CD4-positive, alpha-beta T cell treated with Interleukin-4 for 4 hours (primary cell): ENCODE measurements at regions not wholly inside any gene's neighbourhood (a gene's known extent, or its start where the extent isn't known, plus 50 kb on each side); places are given as distances from the start of the nearest gene placed in this dataset.
"Not testable (repeated sequence)": the region's sequence is repeated elsewhere in the genome, so short reads cannot be mapped to it uniquely, and the experiment has no call there.

Experiments used
- DNase-seq: peaks from one replicate; pipeline ENCODE4 v3.0.0-alpha.2; 2020

DNA sequence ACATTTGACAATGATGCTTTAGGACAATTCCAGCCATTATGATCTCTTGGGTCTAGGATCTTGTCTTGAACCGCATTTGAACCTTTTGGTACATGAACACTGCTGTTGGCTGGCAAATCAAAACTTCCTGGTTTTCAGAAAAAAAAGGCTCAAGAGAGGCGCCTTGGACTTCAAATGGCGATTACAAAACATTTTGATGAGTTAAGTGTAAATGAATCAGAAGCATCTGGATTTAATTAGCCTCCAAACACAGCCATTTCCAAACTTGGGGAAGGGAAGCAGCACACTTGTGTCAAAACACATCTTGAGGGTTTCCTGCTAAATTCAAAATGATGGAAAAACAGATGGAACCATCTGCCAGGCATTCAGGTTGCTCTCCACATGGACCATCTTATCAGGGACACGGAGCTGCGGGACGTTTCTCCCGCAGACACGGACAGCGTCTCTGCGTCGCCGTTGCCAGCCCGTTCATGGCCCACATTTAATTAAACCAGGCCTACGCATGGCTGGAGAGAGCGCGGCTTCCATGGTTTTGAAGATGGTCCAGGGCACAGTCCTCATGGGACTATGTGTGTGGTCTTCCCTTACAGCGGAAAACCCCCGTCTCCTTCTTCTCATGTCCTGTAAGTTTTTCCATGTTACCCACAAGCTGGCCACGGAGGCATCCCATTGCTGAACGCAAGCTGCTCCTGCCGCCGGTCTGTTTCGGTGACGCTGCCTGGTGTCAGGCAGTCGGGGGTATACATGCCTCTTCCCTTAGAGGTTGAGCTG, 55.8 kb upstream of the PTCH1 start:
- no peak for DNase-seq

DNA sequence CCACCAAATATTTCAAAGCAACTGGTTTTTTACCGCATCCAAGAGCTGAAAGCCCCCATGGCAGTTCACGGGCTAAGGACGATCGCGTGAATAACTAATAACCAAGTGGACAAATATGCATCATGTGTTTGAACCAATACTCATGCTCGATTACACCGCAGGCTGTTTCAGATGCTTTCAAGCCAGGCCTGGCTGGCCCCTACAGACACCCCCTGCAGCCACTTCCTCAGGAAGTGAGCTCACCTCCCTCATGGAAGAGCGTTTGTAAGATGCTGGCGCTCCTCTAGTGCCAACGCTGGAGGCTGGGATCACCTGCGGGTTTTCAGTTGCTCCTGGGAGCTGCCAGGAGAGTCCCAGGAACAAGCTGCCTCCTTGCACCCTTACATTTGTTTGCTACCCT, 53.9 kb upstream of the PTCH1 start:
- no peak for DNase-seq

DNA sequence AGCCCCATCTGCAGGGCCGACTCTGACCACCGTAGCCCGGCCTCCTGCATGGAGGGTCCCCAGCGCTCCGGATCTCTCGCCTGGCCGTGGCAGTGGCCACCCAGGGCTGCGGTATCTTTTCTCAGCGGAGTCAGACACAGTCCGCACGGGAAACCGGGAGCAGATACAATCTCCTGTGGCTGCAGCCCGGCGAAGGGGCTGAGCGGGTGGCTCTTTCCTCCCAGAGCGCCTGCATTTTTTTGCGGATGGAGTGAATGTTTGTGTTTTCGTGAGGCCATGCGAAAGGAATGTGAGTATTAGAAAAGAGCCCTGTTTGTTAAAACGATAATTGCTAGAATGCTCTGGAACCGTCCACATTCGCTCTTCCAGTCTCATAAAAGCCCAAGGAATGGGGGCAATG, 53.4 kb upstream of the PTCH1 start:
- DNase-seq: no peak

DNA sequence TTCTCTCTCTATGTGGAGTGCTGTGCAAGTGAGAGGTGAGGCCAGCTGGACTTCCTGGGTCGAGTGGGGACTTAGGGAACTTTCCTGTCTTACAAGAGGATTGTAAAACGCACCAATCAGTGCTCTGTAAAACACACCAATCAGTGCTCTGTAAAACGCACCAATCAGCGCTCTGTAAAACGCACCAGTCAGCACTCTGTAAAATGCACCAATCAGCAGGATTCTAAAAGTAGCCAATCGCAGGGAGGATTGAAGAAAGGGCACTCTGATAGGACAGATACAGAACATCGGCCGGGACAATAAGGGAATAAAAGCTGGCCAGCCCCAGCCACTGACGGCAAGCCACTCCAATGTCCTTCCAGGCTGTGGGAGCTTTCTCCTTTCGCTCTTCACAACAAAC, 52.0 kb upstream of the PTCH1 start:
- not testable (repeated sequence) for DNase-seq
